GM20000 (cell line): ENCODE measurements at regions not wholly inside any gene's neighbourhood (a gene's known extent, or its start where the extent isn't known, plus 50 kb on each side); places are given as distances from the start of the nearest gene placed in this dataset.

ENCODE experiments used
- DNase-seq: peaks from one replicate; pipeline ENCODE4 v3.0.0; 2012; ENCODE audit warnings: low spot score
- CTCF ChIP-seq: IDR thresholded peaks from 2 replicates; pipeline ENCODE4 v1.5.1; 2012; ENCODE audit warnings: mild to moderate bottlenecking, control low read depth; ENCODE audit errors: extremely low read depth, missing control alignments

DNA sequence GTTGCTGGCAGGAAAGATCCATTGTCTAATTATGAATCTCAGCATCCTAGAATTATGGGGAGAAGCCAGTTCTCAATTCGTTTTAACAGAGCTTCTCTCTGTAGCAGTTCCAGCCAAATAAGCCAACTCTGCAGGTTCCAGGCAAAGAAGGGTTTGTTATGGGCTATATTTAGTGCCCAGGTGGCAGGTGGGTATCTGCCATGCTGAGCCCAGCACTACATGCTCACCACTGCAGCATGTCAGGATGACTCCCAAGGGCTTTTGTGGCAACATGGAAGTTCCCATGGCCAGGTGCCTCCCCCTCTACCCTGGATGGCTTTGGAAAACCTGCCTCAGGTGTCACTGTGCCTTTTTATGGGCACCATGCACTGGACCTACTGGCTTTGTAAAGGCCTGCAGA is 74.5 kb upstream of the KCNK12 start:
- no peak for DNase-seq
- no peak for TF ChIP-seq CTCF

DNA sequence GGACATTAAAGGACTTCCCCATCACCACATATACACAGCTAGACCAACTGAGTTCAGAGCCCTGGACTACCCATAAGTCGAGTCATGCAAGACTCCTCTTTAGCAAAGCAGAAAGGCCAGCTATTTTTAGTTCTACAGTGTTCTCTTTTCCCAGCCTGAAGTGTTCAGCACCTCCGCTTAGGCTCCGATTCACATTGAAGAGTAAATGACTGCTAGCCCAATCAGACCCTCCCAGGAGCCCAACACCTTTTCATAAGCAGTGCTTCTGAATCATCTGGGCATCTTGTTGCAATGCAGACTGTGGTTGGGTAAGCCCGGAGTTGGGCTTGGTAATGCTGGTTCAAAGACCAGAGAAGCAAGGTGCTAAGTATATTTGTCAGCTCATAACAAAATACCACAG is 73.6 kb upstream of the KCNK12 start:
- no peak for DNase-seq
- TF ChIP-seq CTCF = no peak

GRCh38 chr2:47641366-47641765 is 70.6 kb upstream of the KCNK12 start:
- no peak for DNase-seq

GRCh38 chr2:47640356-47640755 is 69.6 kb upstream of the KCNK12 start:
- TF ChIP-seq CTCF = no peak
- no peak for DNase-seq

More at GRCh38 chr2:47641366-47641765, 70.6 kb upstream of the KCNK12 start:
- TF ChIP-seq CTCF = no peak

DNA sequence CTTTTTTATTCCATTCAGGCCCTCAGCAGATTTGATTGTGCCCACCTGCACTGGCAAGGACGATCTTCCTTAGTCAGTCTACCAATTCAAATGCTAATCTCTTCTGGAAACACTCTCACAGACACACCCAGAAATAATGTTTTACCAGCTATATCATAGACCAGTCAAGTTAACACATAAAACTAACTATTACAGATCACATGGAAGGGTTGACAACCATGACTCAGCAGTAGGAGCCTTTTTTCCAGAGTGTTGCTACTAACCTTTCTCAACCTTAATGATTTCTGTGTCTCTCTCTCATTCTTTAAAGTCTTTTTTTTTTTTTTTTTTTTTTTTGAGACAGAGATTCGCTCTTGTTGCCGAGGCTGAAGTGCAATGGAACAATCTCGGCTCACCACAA is 68.7 kb upstream of the KCNK12 start:
- no peak for TF ChIP-seq CTCF
- no peak for DNase-seq

GRCh38 chr2:47638430-47638829 is 67.6 kb upstream of the KCNK12 start:
- no peak for DNase-seq
- TF ChIP-seq CTCF = no peak

GRCh38 chr2:47636596-47637264 is 65.9 kb upstream of the KCNK12 start:
- TF ChIP-seq CTCF = no peak
- no peak for DNase-seq
